ENCODE measurements at regions not wholly inside any gene's neighbourhood (a gene's known extent, or its start where the extent isn't known, plus 50 kb on each side); places are given as distances from the start of the nearest gene placed in this dataset.

GRCh38 chr13:31927219-31927653 lies 104.3 kb upstream of the FRY start:
- TF ChIP-seq CTCF (IDR thresholded peaks at IDR 0.05; ENCODE audit: borderline replicate concordance, extremely low read depth, low read length, poor library complexity, severe bottlenecking): no peak
- no peak for TF ChIP-seq EZH2 (IDR thresholded peaks at IDR 0.05; ENCODE audit: borderline replicate concordance, low read depth, low read length, severe bottlenecking)

Data from DND-41 (cell line).